Breast epithelium (tissue), 4 donors: ENCODE measurements at regions not wholly inside any gene's neighbourhood (a gene's known extent, or its start where the extent isn't known, plus 50 kb on each side); places are given as distances from the start of the nearest gene placed in this dataset.
A peak's percentile ranks its signal among the peaks of the same experiment; 100 is the strongest.

Source experiments
- DNase-seq, 2 donors: peaks; one replicate each; pipeline ENCODE4 v3.0.0-alpha.2; 2019; ENCODE audit warnings: low spot score in 2 of 2
- H3K27ac ChIP-seq, 2 donors: fragments of 200-600 bp; sonication (generic) in 1 of 2; one replicate each; pipeline ENCODE4 v1.5.1; 2016 to 2019; ENCODE audit warnings: mild to moderate bottlenecking in 1 of 2
- H3K27me3 ChIP-seq, 2 donors: fragments of 200-600 bp; sonication (generic) in 1 of 2; one replicate each; pipeline versions ENCODE4 v1.5.1 to v1.6.0; 2017 to 2019; ENCODE audit warnings: control low read depth in 1 of 2, mild to moderate bottlenecking in 1 of 2
- H3K36me3 ChIP-seq: fragments of 200-600 bp; one replicate; pipeline ENCODE4 v1.5.1; 2019
- H3K4me1 ChIP-seq, 2 donors: fragments of 200-600 bp; sonication (generic); one replicate each; pipeline ENCODE4 v1.5.1; 2016 to 2019; ENCODE audit warnings: control low read depth in 1 of 2
- H3K4me3 ChIP-seq, 3 donors: fragments of 200-600 bp; sonication (generic); 1 replicate in 2 of 3; 2 replicates in 1 of 3; pipeline ENCODE4 v1.5.1; 2016 to 2019; ENCODE audit warnings: mild to moderate bottlenecking in 3 of 3, moderate library complexity in 2 of 3
- H3K9me3 ChIP-seq, 2 donors: fragments of 200-600 bp; sonication (generic) in 1 of 2; one replicate each; pipeline ENCODE4 v1.5.1; 2016 to 2019; ENCODE audit warnings: control low read depth in 1 of 2
- CTCF ChIP-seq, 3 donors: fragments of 450-650 bp; IDR thresholded peaks; one replicate each; pipeline ENCODE4 v1.5.1; 2016 to 2017; ENCODE audit warnings: antibody characterized with exemption in 3 of 3, mild to moderate bottlenecking in 3 of 3, moderate library complexity in 3 of 3
- POLR2A ChIP-seq: fragments of 450-650 bp; IDR thresholded peaks from one replicate; pipeline ENCODE4 v1.6.1; 2016; ENCODE audit warnings: antibody characterized with exemption, mild to moderate bottlenecking, moderate library complexity
- POLR2AphosphoS5 ChIP-seq, 3 donors: sonication (generic); formaldehyde crosslinking; IDR thresholded peaks; one replicate each; pipeline ENCODE4 v1.6.1; 2017; ENCODE audit warnings: antibody characterized with exemption in 3 of 3
- intact Hi-C: fragments of 100-400 bp; cut with DNase I; formaldehyde crosslinking; loops from one replicate; pipeline ENCODE4 v1.15.1; 2023; ENCODE audit warnings: low total_unique reads

GRCh38 chrX:20521222-20521621 lies 254.5 kb upstream of the RPS6KA3 start:
- intact Hi-C loops: no loop called here
- TF ChIP-seq CTCF (IDR thresholded peaks at IDR 0.05) (no peak), POLR2A (no peak), POLR2AphosphoS5 (IDR thresholded peaks at IDR 0.05) (no peak)

GRCh38 chrX:20519826-20520225 lies 253.1 kb upstream of the RPS6KA3 start:
- intact Hi-C loops: loop anchor here (5.0 kb wide), 1 partner anchor 957 kb away; no protein-coding TSS in a partner anchor
- no peak for TF ChIP-seq CTCF (IDR thresholded peaks at IDR 0.05)
- no peak for TF ChIP-seq POLR2AphosphoS5 (IDR thresholded peaks at IDR 0.05)
- no peak for TF ChIP-seq POLR2A
- H3K4me3 ChIP-seq: no peak overlapping the region

More at GRCh38 chrX:20521222-20521621, 254.5 kb upstream of the RPS6KA3 start:
- no peaks in the 10 kb centered on the region for H3K9me3 ChIP-seq
- no peaks in the 10 kb centered on the region for H3K4me1 ChIP-seq
- H3K27ac ChIP-seq: no peak overlapping the region
- no peaks in the 10 kb centered on the region for H3K36me3 ChIP-seq
- peaks cover 0 to 33% of the 10 kb centered on the region in 2 donors for H3K27me3 ChIP-seq
- no peak overlapping the region for H3K4me3 ChIP-seq
- no peak for DNase-seq

GRCh38 chrX:20519146-20519545 lies 252.4 kb upstream of the RPS6KA3 start:
- no peaks in the 10 kb centered on the region for H3K9me3 ChIP-seq
- TF ChIP-seq CTCF (IDR thresholded peaks at IDR 0.05) (no peak), POLR2AphosphoS5 (IDR thresholded peaks at IDR 0.05) (no peak), POLR2A (no peak)
- no peaks in the 10 kb centered on the region for H3K4me1 ChIP-seq
- H3K27me3 ChIP-seq: peaks cover 0 to 40% of the 10 kb centered on the region in 2 donors
- H3K27ac ChIP-seq: no peak overlapping the region
- H3K4me3 ChIP-seq: no peak overlapping the region
- intact Hi-C loops: loop anchor here (5.0 kb wide), 1 partner anchor 958 kb away; no protein-coding TSS in a partner anchor
- no peaks in the 10 kb centered on the region for H3K36me3 ChIP-seq
- no peak for DNase-seq

More at GRCh38 chrX:20519826-20520225, 253.1 kb upstream of the RPS6KA3 start:
- no peak for DNase-seq
- no peaks in the 10 kb centered on the region for H3K4me1 ChIP-seq
- no peaks in the 10 kb centered on the region for H3K9me3 ChIP-seq
- H3K36me3 ChIP-seq: no peaks in the 10 kb centered on the region
- H3K27me3 ChIP-seq: peaks cover 0 to 40% of the 10 kb centered on the region in 2 donors
- no peak overlapping the region for H3K27ac ChIP-seq

- H3K4me1 ChIP-seq: no peaks in the 10 kb centered on the region
- no peak overlapping the region for H3K27ac ChIP-seq
- H3K9me3 ChIP-seq: no peaks in the 10 kb centered on the region
- TF ChIP-seq POLR2AphosphoS5 (IDR thresholded peaks at IDR 0.05): no peak
- no peak for TF ChIP-seq CTCF (IDR thresholded peaks at IDR 0.05)
- TF ChIP-seq POLR2A: no peak
- H3K4me3 ChIP-seq: no peak overlapping the region
- peaks cover 0 to 45% of the 10 kb centered on the region in 2 donors for H3K27me3 ChIP-seq
- intact Hi-C loops: loop anchor here (5.0 kb wide), 1 partner anchor 960 kb away; no protein-coding TSS in a partner anchor
- H3K36me3 ChIP-seq: no peaks in the 10 kb centered on the region
- DNase-seq: no peak
Measured at GRCh38 chrX:20517565-20517964, 250.9 kb upstream of the RPS6KA3 start.

- Histone ChIP-seq H3K36me3 (no peaks in the 10 kb centered on the region), H3K27me3 (peaks cover 0 to 45% of the 10 kb centered on the region in 2 donors), H3K4me3 (no peak overlapping the region), H3K9me3 (no peaks in the 10 kb centered on the region), H3K4me1 (no peaks in the 10 kb centered on the region), H3K27ac (peak overlapping the region; percentile 12 to 33)
- intact Hi-C loops: loop anchor here (5.0 kb wide), 1 partner anchor 961 kb away; no protein-coding TSS in a partner anchor
- DNase-seq: no peak
- TF ChIP-seq CTCF (IDR thresholded peaks at IDR 0.05) (no peak), POLR2AphosphoS5 (IDR thresholded peaks at IDR 0.05) (no peak), POLR2A (no peak)
Measured at GRCh38 chrX:20515841-20516461, 249.2 kb upstream of the RPS6KA3 start.
